H9 (cell line): ENCODE measurements at regions not wholly inside any gene's neighbourhood (a gene's known extent, or its start where the extent isn't known, plus 50 kb on each side); places are given as distances from the start of the nearest gene placed in this dataset.
"Not testable (repeated sequence)": the region's sequence is repeated elsewhere in the genome, so short reads cannot be mapped to it uniquely, and the experiment has no call there.

ENCODE experiments used
- DNase-seq: peaks from one replicate; pipeline ENCODE4 v3.0.0-alpha.2; 2017
- H2AFZ ChIP-seq: one replicate; pipeline ENCODE4 v1.6.1; 2013; ENCODE audit warnings: mild to moderate bottlenecking, low read length, control low read depth, moderate library complexity
- H2AK5ac ChIP-seq: 2 replicates; pipeline ENCODE4 v1.6.1; 2013; ENCODE audit warnings: low read length, control low read depth, mixed read lengths; ENCODE audit not compliant: insufficient read length
- H2BK120ac ChIP-seq: one replicate; pipeline ENCODE4 v1.6.1; 2013; ENCODE audit warnings: low read depth, mild to moderate bottlenecking, low read length, control low read depth, inconsistent platforms; ENCODE audit not compliant: poor library complexity, severe bottlenecking
- H2BK12ac ChIP-seq: 2 replicates; pipeline ENCODE4 v1.6.1; 2013; ENCODE audit warnings: low read length, control low read depth, mixed read lengths, low read depth; ENCODE audit not compliant: insufficient read length
- H2BK15ac ChIP-seq: 2 replicates; pipeline ENCODE4 v1.6.1; 2013; ENCODE audit warnings: low read depth, low read length, control low read depth
- H2BK20ac ChIP-seq: one replicate; pipeline ENCODE4 v1.6.1; 2013; ENCODE audit warnings: low read depth, mild to moderate bottlenecking, low read length, control low read depth, inconsistent platforms; ENCODE audit not compliant: poor library complexity, severe bottlenecking
- H2BK5ac ChIP-seq: 2 replicates; pipeline ENCODE4 v1.6.1; 2013; ENCODE audit warnings: low read length, control low read depth, mixed read lengths; ENCODE audit not compliant: insufficient read length
- H3K14ac ChIP-seq: 2 replicates; pipeline ENCODE4 v1.6.1; 2013; ENCODE audit warnings: low read length, control low read depth; ENCODE audit not compliant: insufficient read depth
- H3K18ac ChIP-seq: 2 replicates; pipeline ENCODE4 v1.6.1; 2013; ENCODE audit warnings: low read depth, mild to moderate bottlenecking, mixed read lengths, low read length, control low read depth; ENCODE audit not compliant: insufficient read length
- H3K23ac ChIP-seq: 2 replicates; pipeline ENCODE4 v1.6.1; 2013; ENCODE audit warnings: low read length, control low read depth, mixed read lengths, low read depth; ENCODE audit not compliant: insufficient read length
- H3K23me2 ChIP-seq: 2 replicates; pipeline ENCODE4 v1.6.1; 2013; ENCODE audit warnings: low read depth, mild to moderate bottlenecking, mixed read lengths, low read length, control low read depth; ENCODE audit not compliant: insufficient read length, poor library complexity, severe bottlenecking
- H3K27ac ChIP-seq: 2 replicates; pipeline ENCODE4 v1.5.1; 2013; ENCODE audit warnings: low read length, control low read depth, mixed read lengths, low read depth; ENCODE audit not compliant: insufficient read length
- H3K27me3 ChIP-seq: 2 replicates; pipeline ENCODE4 v1.6.1; 2013; ENCODE audit warnings: low read length, control low read depth, inconsistent platforms; ENCODE audit not compliant: insufficient read depth
- H3K4ac ChIP-seq: 2 replicates; pipeline ENCODE4 v1.6.1; 2013; ENCODE audit warnings: low read depth, mild to moderate bottlenecking, control low read depth, inconsistent platforms, low read length, moderate library complexity
- H3K4me1 ChIP-seq: 2 replicates; pipeline ENCODE4 v1.6.1; 2013; ENCODE audit warnings: low read length, control low read depth, inconsistent platforms; ENCODE audit not compliant: insufficient read depth
- H3K4me2 ChIP-seq: 2 replicates; pipeline ENCODE4 v1.6.1; 2013; ENCODE audit warnings: low read length, control low read depth, mixed read lengths; ENCODE audit not compliant: insufficient read length, insufficient read depth
- H3K56ac ChIP-seq: 2 replicates; pipeline ENCODE4 v1.6.1; 2013; ENCODE audit warnings: low read depth, mild to moderate bottlenecking, mixed read lengths, low read length, control low read depth; ENCODE audit not compliant: insufficient read length
- H3K79me1 ChIP-seq: 2 replicates; pipeline ENCODE4 v1.6.1; 2013; ENCODE audit warnings: low read depth, mild to moderate bottlenecking, moderate library complexity, low read length, control low read depth, inconsistent platforms; ENCODE audit not compliant: insufficient read depth, poor library complexity, severe bottlenecking
- H3K79me2 ChIP-seq: 2 replicates; pipeline ENCODE4 v1.6.1; 2013; ENCODE audit warnings: low read length, control low read depth, inconsistent platforms; ENCODE audit not compliant: insufficient read depth
- H3K9ac ChIP-seq: 2 replicates; pipeline ENCODE4 v1.6.1; 2013; ENCODE audit warnings: low read length, control low read depth, mixed read lengths; ENCODE audit not compliant: insufficient read length; ENCODE audit errors: extremely low read depth
- H3K9me3 ChIP-seq: one replicate; pipeline ENCODE4 v1.6.1; 2013; ENCODE audit warnings: low read depth, low read length, inconsistent platforms; ENCODE audit not compliant: control insufficient read depth
- H3T11ph ChIP-seq: one replicate; pipeline ENCODE4 v1.6.1; 2013; ENCODE audit warnings: mild to moderate bottlenecking, low read length, control low read depth, inconsistent platforms
- H4K20me1 ChIP-seq: one replicate; pipeline ENCODE4 v1.6.1; 2013; ENCODE audit not compliant: control insufficient read depth, insufficient read length, insufficient read depth
- H4K5ac ChIP-seq: 2 replicates; pipeline ENCODE4 v1.6.1; 2013; ENCODE audit warnings: low read depth, mild to moderate bottlenecking, mixed read lengths, low read length, control low read depth; ENCODE audit not compliant: insufficient read length
- H4K8ac ChIP-seq: replicated peaks from 2 replicates; pipeline ENCODE4 v1.6.1; 2013; ENCODE audit warnings: low read length, control low read depth, mixed read lengths, low read depth; ENCODE audit not compliant: insufficient read length
- H4K91ac ChIP-seq: 2 replicates; pipeline ENCODE4 v1.6.1; 2013; ENCODE audit warnings: low read depth, mild to moderate bottlenecking, moderate library complexity, mixed read lengths, low read length, control low read depth; ENCODE audit not compliant: insufficient read length
- H3K27ac Mint-ChIP-seq, 3 experiments: 2 replicates in 2 of 3; 3 replicates in 1 of 3; pipeline ENCODE4 v1.8.0; 2020 to 2021; ENCODE audit warnings: mixed read lengths in 3 of 3, mild to moderate bottlenecking in 1 of 3, moderate library complexity in 1 of 3
- H3K27me3 Mint-ChIP-seq: 2 replicates; pipeline ENCODE4 v1.8.0; 2021; ENCODE audit warnings: low read depth, mild to moderate bottlenecking, moderate library complexity, mixed read lengths
- H3K36me3 Mint-ChIP-seq, 3 experiments: 2 replicates in 2 of 3; 3 replicates in 1 of 3; pipeline ENCODE4 v1.8.0; 2020 to 2021; ENCODE audit warnings: low read depth in 3 of 3, mixed read lengths in 3 of 3; ENCODE audit not compliant: insufficient read depth in 1 of 3
- H3K4me1 Mint-ChIP-seq, 2 experiments: 2 replicates each; pipeline ENCODE4 v1.8.0; 2020; ENCODE audit warnings: mixed read lengths in 2 of 2
- H3K4me3 Mint-ChIP-seq, 2 experiments: 2 replicates in 1 of 2; 3 replicates in 1 of 2; pipeline ENCODE4 v1.8.0; 2020 to 2021; ENCODE audit warnings: mild to moderate bottlenecking in 2 of 2, mixed read lengths in 2 of 2, moderate library complexity in 1 of 2
- H3K9me3 Mint-ChIP-seq, 2 experiments: 2 replicates in 1 of 2; 3 replicates in 1 of 2; pipeline ENCODE4 v1.8.0; 2020; ENCODE audit warnings: mild to moderate bottlenecking in 2 of 2, mixed read lengths in 2 of 2, moderate library complexity in 1 of 2
- WGBS: extraction: QIAGEN DNeasy Blood & Tissue Kit; methylation state at CpG from one replicate; pipeline ENCODE4 v1.1.7; 2013; ENCODE audit warnings: missing lambda C conversion rate, low lambda C conversion rate, mixed read lengths; ENCODE audit not compliant: insufficient read length; ENCODE audit errors: extremely low coverage; 5-methylcytosine and 5-hydroxymethylcytosine counted together

GRCh38 chr21:9748451-9748850 is 772.9 kb upstream of the TPTE start:
- H3K27ac ChIP-seq, H3K27me3 Mint-ChIP-seq, H3T11ph ChIP-seq, H3K9me3 Mint-ChIP-seq, H2AK5ac ChIP-seq, H2BK15ac ChIP-seq, H3K4me3 Mint-ChIP-seq, DNase-seq, H3K18ac ChIP-seq, H4K8ac ChIP-seq, H3K27ac Mint-ChIP-seq, H2BK20ac ChIP-seq, H3K79me2 ChIP-seq, H3K4ac ChIP-seq, H3K4me1 ChIP-seq, H3K56ac ChIP-seq, H3K9ac ChIP-seq, H3K23ac ChIP-seq, H2BK120ac ChIP-seq, H3K79me1 ChIP-seq, H2BK12ac ChIP-seq, H3K27me3 ChIP-seq, H2AFZ ChIP-seq, H3K23me2 ChIP-seq, H3K4me1 Mint-ChIP-seq, H4K91ac ChIP-seq, H4K5ac ChIP-seq, H3K36me3 Mint-ChIP-seq, H4K20me1 ChIP-seq, H2BK5ac ChIP-seq, H3K14ac ChIP-seq, H3K4me2 ChIP-seq: not testable (repeated sequence)
- peaks cover 94% of the 10 kb centered on the region for H3K9me3 ChIP-seq
- no CpG with 5 or more reads among the region's 4 CpGs for WGBS

- H3K36me3 Mint-ChIP-seq, H3K56ac ChIP-seq, H3K23ac ChIP-seq, H4K20me1 ChIP-seq, H3K27ac Mint-ChIP-seq, H3K27ac ChIP-seq, H3K9me3 Mint-ChIP-seq, H3K27me3 ChIP-seq, H2AFZ ChIP-seq, H3K14ac ChIP-seq, H3K4me1 Mint-ChIP-seq, H3K4me1 ChIP-seq, H4K5ac ChIP-seq, DNase-seq, H2BK20ac ChIP-seq, H4K91ac ChIP-seq, H2BK12ac ChIP-seq, H3K9ac ChIP-seq, H3K79me1 ChIP-seq, H4K8ac ChIP-seq, H3T11ph ChIP-seq, H3K4me2 ChIP-seq, H3K79me2 ChIP-seq, H3K4ac ChIP-seq, H2AK5ac ChIP-seq, H2BK5ac ChIP-seq, H2BK15ac ChIP-seq, H3K18ac ChIP-seq, H3K23me2 ChIP-seq, H3K27me3 Mint-ChIP-seq, H3K4me3 Mint-ChIP-seq, H2BK120ac ChIP-seq: not testable (repeated sequence)
- no CpG with 5 or more reads among the region's 7 CpGs for WGBS
- peaks cover 98% of the 10 kb centered on the region for H3K9me3 ChIP-seq
Observed at GRCh38 chr21:9749741-9750230, 771.6 kb upstream of the TPTE start.
